ENCODE measurements at regions not wholly inside any gene's neighbourhood (a gene's known extent, or its start where the extent isn't known, plus 50 kb on each side); places are given as distances from the start of the nearest gene placed in this dataset.

- no peak for TF ChIP-seq CREB1 (CRISPR knock-in tag; IDR thresholded peaks at IDR 0.05)
- no peak for TF ChIP-seq PRRX2 (CRISPR knock-in tag; IDR thresholded peaks at IDR 0.05)
- TF ChIP-seq, protein P1, sequence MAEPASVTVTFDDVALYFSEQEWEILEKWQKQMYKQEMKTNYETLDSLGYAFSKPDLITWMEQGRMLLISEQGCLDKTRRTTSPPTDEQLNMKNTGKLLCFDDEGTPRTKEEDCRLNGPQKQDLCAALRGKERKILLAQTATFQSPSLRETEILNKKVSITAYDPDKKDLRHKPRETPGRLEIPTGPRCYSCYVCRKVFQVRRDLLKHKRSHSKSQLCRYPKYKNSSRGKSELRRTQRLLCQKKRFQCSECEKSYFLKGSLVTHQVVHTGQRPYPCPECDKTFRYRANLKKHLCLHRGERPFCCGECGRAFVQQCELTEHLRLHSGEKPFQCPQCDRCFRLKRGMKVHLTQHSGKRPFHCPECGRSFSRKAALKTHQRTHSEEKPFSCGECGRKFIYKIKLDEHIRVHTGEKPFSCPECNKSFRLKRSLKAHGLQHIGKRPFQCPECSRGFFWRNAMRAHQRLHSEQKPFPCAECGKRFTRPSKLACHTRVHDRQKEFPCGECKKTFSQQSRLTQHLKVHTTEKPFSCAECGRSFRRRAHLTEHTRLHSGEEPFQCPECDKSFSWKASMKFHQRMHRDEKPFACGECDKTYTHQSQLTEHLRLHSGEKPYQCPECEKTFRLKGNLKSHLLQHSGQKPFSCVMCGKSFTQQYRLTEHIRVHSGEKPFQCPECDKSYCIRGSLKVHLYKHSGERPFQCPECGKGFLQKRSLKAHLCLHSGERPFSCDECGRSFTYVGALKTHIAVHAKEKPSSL (CRISPR knock-in tag; conservative IDR thresholded peaks at IDR 0.05) = no peak
These were observed 134.6 kb upstream of the KLHL29 start (continued) for GRCh38 chr2:23250371-23250770.

- Mint-ChIP-seq H3K27me3 (ENCODE audit: low read depth) (no peaks in the 10 kb centered on the region), H3K36me3 (no peaks in the 10 kb centered on the region), H3K27ac (no peak overlapping the region), H3K4me3 (no peak overlapping the region), H3K9me3 (no peaks in the 10 kb centered on the region), H3K4me1 (no peaks in the 10 kb centered on the region)
- POLR2A ChIA-PET = no interaction called here
- CTCF ChIA-PET = no interaction called here
- no peak for DNase-seq (ENCODE audit: low spot score)
- ATAC-seq = no peak
- TF ChIP-seq, protein P2, sequence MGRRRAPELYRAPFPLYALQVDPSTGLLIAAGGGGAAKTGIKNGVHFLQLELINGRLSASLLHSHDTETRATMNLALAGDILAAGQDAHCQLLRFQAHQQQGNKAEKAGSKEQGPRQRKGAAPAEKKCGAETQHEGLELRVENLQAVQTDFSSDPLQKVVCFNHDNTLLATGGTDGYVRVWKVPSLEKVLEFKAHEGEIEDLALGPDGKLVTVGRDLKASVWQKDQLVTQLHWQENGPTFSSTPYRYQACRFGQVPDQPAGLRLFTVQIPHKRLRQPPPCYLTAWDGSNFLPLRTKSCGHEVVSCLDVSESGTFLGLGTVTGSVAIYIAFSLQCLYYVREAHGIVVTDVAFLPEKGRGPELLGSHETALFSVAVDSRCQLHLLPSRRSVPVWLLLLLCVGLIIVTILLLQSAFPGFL (CRISPR knock-in tag; IDR thresholded peaks at IDR 0.05; ENCODE audit: borderline replicate concordance) = no peak
- TF ChIP-seq GRHL2 (CRISPR knock-in tag; IDR thresholded peaks at IDR 0.05; ENCODE audit: insufficient replicate concordance, severe bottlenecking) (no peak), PRDM15 (CRISPR knock-in tag; IDR thresholded peaks at IDR 0.05) (no peak), NFYB (CRISPR knock-in tag; conservative IDR thresholded peaks at IDR 0.05; ENCODE audit: low read depth) (no peak), ERG (CRISPR knock-in tag; IDR thresholded peaks at IDR 0.05) (no peak), ARID4B (CRISPR knock-in tag; IDR thresholded peaks at IDR 0.05; ENCODE audit: borderline replicate concordance) (no peak), MLX (CRISPR knock-in tag; IDR thresholded peaks at IDR 0.05) (no peak)
- TF ChIP-seq, protein P3, sequence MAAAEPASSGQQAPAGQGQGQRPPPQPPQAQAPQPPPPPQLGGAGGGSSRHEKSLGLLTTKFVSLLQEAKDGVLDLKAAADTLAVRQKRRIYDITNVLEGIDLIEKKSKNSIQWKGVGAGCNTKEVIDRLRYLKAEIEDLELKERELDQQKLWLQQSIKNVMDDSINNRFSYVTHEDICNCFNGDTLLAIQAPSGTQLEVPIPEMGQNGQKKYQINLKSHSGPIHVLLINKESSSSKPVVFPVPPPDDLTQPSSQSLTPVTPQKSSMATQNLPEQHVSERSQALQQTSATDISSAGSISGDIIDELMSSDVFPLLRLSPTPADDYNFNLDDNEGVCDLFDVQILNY (CRISPR knock-in tag; IDR thresholded peaks at IDR 0.05) = no peak
- TF ChIP-seq, protein P4, sequence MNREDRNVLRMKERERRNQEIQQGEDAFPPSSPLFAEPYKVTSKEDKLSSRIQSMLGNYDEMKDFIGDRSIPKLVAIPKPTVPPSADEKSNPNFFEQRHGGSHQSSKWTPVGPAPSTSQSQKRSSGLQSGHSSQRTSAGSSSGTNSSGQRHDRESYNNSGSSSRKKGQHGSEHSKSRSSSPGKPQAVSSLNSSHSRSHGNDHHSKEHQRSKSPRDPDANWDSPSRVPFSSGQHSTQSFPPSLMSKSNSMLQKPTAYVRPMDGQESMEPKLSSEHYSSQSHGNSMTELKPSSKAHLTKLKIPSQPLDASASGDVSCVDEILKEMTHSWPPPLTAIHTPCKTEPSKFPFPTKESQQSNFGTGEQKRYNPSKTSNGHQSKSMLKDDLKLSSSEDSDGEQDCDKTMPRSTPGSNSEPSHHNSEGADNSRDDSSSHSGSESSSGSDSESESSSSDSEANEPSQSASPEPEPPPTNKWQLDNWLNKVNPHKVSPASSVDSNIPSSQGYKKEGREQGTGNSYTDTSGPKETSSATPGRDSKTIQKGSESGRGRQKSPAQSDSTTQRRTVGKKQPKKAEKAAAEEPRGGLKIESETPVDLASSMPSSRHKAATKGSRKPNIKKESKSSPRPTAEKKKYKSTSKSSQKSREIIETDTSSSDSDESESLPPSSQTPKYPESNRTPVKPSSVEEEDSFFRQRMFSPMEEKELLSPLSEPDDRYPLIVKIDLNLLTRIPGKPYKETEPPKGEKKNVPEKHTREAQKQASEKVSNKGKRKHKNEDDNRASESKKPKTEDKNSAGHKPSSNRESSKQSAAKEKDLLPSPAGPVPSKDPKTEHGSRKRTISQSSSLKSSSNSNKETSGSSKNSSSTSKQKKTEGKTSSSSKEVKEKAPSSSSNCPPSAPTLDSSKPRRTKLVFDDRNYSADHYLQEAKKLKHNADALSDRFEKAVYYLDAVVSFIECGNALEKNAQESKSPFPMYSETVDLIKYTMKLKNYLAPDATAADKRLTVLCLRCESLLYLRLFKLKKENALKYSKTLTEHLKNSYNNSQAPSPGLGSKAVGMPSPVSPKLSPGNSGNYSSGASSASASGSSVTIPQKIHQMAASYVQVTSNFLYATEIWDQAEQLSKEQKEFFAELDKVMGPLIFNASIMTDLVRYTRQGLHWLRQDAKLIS (CRISPR knock-in tag; IDR thresholded peaks at IDR 0.05; ENCODE audit: borderline replicate concordance) = no peak
- TF ChIP-seq, protein P5, sequence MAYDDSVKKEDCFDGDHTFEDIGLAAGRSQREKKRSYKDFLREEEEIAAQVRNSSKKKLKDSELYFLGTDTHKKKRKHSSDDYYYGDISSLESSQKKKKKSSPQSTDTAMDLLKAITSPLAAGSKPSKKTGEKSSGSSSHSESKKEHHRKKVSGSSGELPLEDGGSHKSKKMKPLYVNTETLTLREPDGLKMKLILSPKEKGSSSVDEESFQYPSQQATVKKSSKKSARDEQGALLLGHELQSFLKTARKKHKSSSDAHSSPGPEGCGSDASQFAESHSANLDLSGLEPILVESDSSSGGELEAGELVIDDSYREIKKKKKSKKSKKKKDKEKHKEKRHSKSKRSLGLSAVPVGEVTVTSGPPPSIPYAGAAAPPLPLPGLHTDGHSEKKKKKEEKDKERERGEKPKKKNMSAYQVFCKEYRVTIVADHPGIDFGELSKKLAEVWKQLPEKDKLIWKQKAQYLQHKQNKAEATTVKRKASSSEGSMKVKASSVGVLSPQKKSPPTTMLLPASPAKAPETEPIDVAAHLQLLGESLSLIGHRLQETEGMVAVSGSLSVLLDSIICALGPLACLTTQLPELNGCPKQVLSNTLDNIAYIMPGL (CRISPR knock-in tag; IDR thresholded peaks at IDR 0.05) = no peak
These were observed 128.3 kb upstream of the KLHL29 start for GRCh38 chr2:23256643-23257042.

Data from WTC11 (cell line).